ENCODE measurements at regions not wholly inside any gene's neighbourhood (a gene's known extent, or its start where the extent isn't known, plus 50 kb on each side); places are given as distances from the start of the nearest gene placed in this dataset.

DNA sequence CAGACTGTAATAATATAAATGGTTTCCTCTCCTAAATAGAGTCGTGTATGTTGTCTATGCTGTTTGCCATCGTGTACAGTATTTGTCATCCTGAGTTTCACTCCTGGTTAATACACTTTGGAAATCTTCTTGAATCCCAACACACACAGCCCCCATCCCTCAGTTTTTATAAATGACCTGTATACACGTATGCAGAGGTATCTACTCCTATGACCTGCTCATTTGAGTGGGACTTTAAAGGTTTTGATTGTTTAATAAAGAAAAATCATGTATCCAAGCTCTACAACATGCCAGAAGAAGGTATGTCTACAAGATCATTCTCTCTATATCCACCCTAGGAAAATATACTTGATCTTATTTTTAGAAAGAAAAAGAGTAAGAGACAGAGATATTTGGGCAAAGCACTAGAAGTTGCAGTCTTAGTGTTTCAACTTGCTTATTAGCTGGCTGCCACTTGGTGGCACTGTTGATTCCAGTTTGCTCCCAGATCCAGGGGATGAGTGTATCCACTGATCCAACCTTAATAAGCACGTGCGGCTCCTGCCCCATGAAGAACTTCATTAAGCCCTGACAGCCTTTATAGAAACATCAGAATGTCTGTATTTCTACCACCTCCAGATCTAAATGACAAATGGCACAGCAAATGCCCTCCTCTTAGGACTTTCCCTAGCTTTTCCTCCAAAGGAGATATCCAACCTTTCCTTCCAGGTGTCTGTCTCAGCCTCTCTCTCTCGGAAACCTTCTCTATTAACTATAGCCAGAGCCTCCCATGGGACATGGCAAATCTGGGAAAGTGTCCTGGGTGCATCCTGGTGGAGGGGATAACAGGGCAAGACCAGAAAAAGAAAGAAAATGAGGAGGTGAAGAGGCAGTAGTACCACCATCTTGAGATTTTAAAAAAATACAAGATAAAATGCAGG is 181.6 kb upstream of the NEBL start:
- DNase-seq, result no peak

DNA sequence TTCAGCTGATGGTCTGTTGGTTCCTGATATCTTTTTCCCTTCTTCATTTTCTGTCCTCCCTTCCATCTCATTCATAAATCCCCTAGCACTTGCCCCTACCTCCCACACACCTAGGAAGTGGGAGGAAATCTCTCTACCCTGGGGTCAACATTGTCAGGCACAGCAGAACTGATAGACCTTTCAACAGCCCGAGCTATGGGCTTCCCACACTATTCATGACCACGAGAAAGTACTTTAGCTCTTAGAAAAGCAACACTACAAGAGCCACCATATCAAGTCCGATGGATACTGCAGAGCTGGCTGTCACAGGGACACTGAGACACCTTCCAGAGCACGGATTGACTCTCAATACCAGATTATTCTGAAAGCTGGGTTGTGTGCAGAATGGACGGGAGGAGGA is 180.6 kb upstream of the NEBL start:
- DNase-seq, result no peak

DNA sequence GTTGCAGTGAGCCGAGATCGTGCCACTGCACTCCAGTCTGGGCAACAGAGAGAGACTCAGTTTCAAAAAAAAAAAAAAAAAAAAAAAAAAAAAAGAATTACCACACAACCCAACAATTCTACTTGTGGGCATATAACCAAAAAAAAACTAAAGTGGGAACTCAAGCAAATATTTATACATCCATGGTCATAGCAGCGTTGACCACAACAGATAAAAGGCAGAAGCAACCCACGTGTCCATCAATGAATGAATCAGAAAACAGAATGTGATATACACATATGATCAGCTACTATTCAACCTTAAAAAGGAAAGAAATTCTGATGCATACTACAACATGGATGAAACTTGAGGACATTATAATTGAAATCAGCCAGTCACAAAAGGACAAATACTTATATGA is 179.3 kb upstream of the NEBL start:
- DNase-seq, result no peak

DNA sequence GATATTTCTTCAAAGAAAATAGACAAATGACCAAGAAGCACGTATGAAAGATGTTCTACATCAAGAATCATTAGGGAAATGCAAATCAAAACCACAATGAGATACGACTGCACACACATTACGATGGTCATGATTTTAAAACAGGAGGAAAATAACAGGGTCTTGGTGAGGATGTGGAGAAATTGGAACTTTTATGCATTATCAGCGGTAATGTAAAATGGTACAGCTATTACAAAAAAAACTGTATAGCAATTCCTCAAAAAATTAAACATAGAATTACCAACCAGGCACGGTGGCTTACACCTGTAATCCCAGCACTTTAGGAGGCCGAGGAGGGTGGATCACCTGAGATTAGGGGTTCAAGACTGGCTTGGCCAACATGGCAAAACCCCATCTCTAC is 178.8 kb upstream of the NEBL start:
- no peak for DNase-seq

DNA sequence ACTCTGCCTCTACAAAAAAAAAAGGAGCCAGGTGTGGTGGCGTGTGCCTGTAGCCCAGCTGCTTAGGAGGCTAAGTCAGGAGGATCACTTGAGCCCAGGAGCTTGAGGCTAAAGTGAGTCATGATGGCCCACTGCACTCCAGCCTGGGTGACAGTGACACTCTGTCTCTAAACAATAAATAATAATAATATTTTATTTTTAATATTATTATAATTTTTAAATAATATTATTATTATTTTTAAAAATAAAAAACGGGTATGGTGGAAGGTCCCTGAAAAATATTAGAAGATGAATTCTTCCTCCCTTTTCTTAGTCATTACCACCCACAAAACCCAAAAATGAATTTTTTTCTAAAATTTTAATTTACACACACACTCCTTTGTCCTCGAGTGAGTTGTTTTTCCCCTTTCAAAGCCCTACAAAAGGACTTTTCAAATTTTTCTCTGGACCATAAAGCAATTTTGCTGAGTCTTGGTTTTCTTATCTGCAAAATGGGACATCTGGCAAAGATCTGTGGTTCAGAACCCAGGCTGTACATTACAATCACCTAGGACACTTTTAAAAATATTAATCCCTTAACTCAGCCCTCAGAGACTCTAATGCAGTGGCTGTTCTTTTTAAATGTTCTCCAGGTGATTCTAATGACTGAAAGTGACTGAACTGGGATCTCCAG is 174.0 kb upstream of the NEBL start:
- DNase-seq, result no peak

DNA sequence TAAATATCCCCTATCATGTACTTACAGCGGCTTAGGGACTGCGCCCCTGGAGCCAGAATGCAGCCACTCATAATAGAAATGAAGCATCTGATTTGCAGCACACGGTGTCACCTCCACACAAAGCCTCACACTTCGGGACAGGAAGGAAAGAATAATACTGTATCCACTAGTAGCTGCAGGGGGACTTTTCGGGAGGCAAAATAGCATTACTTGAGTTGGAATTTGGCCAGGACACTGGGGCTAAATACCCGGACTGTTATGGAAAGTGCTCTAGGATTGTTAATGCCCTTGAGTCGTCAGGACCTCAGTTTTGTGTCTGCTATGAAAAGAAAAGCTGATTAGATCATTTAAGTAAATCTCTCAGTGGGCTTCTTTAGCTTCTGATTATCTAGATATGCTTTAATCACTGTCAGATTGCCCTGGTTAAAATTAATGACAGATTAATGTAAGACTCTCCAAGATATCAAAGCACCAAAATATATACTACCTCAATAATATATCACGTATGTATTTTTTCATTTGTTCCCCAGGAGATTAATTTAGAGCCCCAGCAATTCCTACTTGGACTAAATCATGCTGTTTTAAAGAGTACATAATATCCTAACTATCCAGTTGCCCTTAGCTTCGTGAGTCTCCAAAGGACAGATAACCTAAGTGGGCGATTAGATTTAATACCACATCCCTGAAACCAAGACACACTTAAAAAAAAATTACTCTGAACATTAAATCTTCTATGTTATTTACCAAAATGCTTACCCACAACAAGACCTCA is 173.0 kb upstream of the NEBL start:
- DNase-seq, result no peak

DNA sequence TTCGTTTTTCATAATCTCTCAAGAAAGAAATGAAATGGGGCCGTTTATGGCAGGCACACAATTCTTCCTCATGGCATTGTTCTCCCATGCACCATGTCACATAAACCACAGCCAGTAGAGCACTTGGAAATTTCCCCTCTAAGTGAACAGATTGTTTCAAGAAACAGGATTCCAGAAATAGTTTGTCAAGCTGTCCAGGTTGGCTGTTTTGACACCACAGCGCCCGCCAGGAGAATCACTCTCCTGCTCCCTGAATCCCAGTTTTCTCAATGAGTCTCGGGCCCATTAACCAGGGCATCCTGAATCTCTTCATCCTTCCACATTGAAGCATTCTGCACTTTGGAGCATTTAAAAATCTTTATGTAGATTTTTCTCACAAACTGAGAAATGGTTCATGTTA is 172.2 kb upstream of the NEBL start:
- DNase-seq, result no peak

DNA sequence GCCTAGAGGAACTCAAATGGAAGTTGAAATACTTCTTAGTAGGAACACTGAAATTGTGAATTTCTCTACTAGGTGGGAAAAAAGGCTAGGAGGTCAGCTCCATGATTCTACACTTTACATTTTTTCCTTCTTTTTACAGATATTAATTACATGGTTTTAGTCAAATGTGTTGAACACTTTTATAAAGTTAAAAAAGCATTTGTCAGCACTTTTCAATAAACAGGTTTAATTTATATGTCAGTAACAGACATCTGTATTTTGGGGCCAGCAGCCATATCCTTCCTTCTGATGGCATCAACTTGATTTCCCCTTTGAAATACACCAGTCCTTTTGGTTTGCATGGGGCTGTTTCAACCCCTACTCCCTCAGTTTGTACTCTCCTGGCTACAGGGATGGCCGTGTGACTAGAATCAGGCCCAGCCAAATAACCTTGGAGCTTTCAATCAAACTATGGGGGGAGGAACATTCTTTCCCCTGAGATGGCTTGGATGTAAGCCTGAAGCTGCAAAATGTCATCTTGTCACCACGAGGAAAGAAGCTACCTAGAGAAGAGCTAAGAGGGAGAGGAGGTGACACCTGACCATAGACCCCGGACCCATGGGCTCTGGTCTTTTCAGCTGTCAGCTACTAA is 171.0 kb upstream of the NEBL start:
- no peak for DNase-seq

DNA sequence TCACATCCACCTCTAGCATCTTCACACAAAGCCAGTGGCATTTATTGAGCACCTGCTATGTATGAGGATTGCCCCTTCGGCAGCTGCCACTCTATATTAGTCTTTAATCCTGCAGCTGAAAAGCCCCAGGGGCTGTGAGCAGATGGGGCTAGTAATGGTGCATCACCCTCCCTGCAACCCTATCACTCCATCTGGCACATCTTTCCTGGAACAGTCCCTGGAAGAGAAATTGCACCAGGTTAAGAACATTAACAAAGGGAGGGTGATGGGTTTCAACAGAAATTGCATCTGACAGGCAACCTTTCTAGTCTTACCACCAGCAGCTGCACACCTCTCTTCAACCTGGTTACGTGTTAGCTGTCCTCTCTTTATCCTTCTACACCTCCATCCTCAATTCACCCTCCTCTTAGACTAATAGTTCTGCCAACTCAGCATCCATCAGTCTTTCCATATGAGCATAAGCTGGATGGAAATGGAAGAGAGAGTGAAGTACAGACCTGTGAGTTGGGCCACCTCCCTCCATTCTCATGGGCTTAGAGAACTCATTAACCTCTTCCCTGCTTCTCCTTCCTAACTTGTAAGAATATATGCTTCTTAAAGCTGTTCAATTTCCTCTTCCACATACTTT is 168.6 kb upstream of the NEBL start:
- DNase-seq, result no peak

DNA sequence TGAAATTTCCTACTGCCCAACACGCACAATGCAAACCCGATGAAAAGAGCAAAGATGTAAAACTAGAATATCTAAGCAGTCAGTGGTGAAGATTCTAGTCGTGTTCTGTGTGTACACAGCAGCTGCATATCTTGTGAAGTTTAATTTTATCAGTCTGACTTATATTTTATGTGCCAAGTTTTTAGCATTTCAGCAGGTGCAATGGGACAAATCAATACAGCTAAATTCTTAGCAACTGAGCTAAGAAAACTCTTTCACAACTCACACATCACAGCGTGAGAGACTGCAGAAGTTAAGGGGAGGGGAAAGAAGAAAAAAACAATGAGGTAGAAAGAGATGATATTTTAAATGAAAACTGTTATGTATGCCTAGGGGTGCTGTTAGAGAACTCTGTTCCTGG is 164.9 kb upstream of the NEBL start:
- DNase-seq, result no peak

DNA sequence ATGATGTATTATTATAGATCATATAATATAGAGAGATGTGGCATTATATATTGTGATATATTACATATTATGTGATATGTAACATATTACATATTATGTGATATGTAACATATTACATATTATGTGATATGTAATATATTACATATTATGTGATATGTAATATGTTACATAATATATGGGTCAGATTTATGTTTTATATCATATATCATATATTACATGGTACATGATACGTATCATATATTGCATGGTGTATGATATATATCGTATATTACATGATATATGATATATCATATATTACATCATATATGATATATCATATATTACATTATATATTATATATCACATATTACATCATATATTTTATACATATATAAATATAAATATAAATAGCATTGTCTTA is 164.1 kb upstream of the NEBL start:
- no peak for DNase-seq

DNA sequence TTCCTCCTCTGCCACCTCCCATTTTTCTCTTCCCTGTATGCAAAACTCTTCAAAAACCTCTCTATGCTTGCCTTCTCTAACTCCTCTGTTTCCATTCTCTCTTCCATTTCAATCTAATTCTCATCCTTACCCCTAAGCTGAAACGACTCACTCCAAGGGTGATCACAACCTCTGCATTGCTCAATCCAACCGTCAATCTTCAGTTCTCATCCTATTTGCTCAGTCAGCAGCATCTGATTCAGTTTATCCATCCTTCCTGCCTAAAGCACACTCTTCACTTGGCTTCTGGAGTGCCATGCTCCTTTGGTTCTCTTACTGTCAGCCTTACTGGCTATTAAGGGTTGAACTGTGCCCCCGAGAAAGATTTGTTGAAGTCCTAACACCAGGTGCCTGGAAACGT is 163.5 kb upstream of the NEBL start:
- DNase-seq, result no peak

DNA sequence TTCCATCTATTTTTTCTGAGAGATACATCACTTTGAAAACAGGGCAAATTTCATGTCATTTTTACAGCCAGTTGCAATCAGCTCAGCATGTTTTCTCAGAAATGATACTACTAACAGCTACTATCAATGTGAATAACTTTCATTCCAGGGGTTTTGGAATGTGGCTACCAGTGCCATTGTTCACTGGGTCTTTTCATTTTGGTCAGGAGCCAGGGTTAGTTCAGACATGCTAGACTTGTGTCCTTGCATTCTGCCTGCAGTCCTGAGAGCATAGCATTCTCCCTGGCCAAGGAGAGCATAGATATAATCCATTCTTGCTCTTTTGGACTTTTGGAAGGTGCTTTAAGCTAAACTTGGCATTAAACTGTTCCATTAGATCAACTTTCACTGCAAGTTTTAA is 160.9 kb upstream of the NEBL start:
- DNase-seq, result no peak

DNA sequence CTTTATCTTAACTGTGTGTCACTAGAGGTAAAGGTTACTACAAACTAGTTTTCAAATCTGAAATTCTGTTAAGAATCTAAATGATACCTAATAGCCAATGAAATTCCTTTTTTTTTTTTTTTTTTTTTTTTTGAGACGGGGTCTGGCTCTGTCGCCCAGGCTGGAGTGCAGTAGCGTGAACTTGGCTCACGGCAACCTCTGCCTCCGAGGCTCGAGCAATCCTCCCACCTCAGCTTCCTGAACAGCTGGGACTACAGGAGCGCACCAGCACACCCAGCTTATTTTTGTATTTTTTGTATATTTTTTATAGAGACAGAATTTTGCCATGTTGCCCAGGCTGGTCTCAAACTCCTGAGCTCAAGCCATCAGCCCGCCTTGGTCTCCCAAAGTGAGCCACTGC is 160.3 kb upstream of the NEBL start:
- DNase-seq, result no peak

DNA sequence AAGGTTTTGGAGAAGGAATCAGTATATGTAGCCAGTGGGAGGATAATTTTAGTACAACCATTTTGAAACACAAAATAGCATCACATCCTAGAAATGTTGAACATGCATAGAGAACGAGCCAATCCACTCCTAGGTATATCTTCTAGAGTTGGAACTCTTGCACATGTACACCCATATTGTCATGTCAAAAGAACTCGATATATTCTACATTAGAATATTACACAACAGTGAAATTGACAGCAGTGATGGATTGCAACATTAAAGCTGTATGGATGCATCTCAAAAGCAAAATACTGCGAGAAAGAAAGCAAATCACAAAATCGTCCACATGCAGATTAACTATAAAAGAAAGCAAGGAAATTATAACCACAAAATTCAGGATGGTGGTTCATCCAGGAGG is 159.3 kb upstream of the NEBL start:
- DNase-seq, result no peak

DNA sequence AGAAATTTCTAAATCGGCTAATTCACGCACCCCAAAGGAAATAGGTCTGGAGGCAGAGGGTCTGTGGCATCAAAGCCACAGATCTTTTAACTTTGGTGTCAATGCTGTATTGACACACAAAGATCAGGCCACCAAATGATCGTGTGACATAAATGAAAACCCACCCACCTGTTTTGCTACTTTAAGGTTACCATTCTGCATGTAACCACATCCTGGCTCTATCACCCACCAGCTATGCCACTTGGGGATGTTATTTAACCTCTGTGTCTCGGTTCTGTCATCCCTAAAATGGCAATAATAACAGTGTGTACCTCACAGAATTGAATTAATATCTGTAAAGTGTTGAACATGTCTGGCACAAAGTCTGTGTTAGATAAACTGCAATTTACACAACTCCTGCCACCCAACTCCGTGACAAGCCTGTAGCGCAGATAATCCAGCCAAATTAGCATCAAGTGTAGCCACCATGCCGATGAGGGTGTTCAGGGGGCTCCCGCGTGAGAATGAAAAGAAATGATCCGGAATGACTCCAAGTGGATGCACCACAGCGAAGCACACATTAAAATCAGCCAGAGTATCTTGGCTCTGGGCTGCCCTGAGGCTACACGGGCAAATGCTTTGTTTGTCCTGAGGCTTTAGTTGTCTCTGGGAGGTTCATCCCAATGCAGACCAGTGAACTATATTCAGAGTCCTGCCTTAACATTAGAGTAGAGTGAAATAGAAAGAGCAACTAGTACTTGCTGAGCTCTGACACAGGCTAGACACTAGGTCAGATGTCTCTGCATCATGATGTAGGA is 158.4 kb upstream of the NEBL start:
- DNase-seq, result no peak

DNA sequence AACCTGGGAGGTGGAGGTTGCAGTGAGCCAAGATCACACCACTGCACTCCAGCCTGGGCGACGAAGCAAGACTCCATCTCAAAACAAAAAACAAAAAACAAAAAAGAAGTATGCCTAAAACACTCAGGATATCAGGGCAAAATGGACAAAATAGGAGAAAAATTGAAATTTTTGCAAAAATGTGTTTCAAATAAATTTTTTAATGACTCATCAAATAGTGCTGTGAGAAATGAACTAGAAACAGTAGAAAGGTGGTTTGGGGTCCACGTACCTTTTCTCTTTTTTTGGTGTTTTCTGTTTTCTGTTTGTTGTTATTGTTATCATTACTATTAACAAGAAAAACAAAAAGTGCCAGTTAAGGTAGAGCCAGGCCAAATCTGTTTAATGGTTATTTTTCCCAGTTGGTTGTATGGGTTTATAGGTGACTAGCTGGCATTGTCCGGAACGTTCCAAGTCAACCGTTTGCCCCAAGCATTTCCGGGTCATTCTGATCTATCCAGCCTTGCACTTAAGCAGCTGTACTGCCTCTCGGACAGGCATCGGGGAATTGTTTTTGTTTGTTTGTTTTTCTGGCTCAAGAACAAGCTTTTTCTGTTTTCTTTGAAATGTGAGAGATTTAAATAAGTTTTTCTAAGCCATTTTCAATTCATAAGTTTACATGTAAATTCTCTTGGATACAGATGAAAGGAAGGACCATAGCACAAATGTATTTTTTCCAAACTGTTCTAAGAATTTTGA is 157.0 kb upstream of the NEBL start:
- DNase-seq, result no peak

DNA sequence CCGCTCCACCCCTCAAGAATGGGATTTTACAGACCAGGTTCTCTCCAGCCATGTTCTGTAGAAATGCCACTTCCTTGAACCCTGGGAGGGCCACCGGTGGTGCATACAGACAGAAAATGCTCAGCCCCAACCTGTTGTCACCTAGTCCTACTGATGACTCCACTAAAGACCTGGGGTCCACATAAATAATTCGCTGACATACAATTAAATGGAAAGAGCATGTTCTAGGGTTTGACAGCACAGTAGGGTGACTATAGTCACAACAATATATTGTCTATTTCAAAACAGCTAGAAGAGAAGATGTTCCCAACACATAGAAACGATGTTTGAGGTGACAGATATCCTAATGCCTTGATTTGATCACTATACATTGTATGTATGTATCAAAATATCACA is 155.6 kb upstream of the NEBL start:
- no peak for DNase-seq

DNA sequence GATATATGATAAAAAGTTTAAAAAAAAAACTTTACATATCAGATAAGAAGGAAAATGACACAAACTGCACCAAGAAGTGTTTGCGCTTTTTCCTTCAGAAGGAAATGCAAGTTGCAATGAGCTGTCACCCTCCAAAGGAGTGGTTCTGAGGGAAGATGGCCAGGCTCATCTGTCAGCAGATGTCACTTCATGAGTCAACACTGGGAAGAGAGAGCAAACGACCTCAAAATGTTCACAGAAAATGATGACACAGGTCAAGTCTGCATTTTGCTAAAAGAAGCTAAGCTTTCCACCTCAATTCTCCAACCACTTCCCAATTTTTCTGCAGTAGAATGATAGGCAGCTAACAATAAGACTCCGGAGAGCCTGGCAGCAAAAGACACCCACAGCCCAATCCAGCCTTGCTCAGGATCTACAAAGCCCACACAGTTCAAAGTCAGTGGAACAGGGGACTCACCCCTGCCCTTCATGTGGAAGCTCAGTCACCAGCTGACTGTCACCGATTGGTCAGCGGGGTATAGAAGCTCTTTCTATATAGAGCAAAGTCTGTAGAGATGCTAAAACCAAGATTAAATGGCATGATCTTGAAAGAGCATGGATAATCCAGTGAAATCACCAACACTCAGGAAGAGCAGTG is 155.1 kb upstream of the NEBL start:
- no peak for DNase-seq

DNA sequence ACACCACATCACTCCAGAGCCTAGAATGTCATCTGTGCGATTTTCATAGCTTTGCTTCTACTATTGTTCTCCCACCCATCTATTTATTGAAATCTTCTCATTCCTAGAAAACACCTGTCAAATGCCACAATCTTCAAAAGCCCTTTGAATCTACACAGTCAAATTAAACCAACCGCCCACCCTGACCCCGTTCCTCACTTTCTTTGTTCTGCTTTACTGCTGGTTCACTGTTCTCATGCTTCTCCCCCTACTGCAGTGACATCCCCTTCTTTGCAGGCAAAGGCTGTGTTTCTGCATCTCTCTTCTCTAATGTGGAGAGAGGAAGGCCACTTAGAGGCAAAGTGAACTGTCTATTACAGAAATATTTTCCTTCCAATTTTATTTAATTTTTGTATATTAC is 152.4 kb upstream of the NEBL start:
- no peak for DNase-seq

DNA sequence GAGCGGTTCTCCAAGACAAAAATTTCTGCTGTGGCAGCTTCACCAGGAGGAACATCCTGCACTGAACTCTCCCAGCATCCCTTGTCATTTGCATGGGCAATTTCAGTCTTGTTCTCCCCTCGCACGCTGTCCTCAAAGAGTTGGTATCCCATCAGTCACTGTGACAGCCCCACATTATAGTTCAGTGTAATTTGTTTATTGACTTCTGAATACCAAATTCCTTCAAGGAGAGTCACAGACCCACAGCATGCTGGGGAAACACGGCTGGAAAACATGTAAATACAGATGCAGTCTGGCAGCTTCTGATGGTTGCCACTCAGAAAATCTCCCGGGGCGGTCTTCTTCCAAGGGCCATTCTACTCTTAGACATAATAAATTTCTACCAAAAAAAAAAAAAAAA is 151.0 kb upstream of the NEBL start:
- no peak for DNase-seq
